Right ventricle myocardium superior (tissue), 1 donor: ENCODE measurements at regions not wholly inside any gene's neighbourhood (a gene's known extent, or its start where the extent isn't known, plus 50 kb on each side); places are given as distances from the start of the nearest gene placed in this dataset.

Experiments
- ATAC-seq: fragments of 200-7000 bp; cut with Tn5 transposase; one replicate; pipeline ENCODE4 v1.9.1; 2020; ENCODE audit warnings: mild to moderate bottlenecking; ENCODE audit not compliant: poor library complexity
- DNase-seq: peaks from one replicate; pipeline ENCODE4 v3.0.0-alpha.2; 2020
- intact Hi-C: fragments of 100-400 bp; cut with DNase I; formaldehyde crosslinking; loops from one replicate; pipeline ENCODE4 v1.11.2; 2022
- donor health status: DM: no; HTN: yes; CAD: no; lungs with severe emphysema.

GRCh38 chr21:32137931-32138330 is 140.9 kb downstream of the MIS18A start:
- intact Hi-C loops = no loop called here
- ATAC-seq (no peak), DNase-seq (no peak)

- ATAC-seq (no peak), DNase-seq (no peak)
- intact Hi-C loops = no loop called here
Measured at GRCh38 chr21:32137266-32137665, 141.6 kb downstream of the MIS18A start.

GRCh38 chr21:32136546-32136945 is 142.3 kb downstream of the MIS18A start:
- DNase-seq = no peak
- intact Hi-C loops = no loop called here
- no peak for ATAC-seq

- no peak for DNase-seq
- ATAC-seq = peak; percentile 25
Measured at GRCh38 chr21:32135401-32136363, 143.2 kb downstream of the MIS18A start.

GRCh38 chr21:32134441-32135130 is 144.3 kb downstream of the MIS18A start:
- ATAC-seq = no peak
- intact Hi-C loops = no loop called here
- DNase-seq = no peak

More at GRCh38 chr21:32135401-32136363, 143.2 kb downstream of the MIS18A start:
- intact Hi-C loops = no loop called here

- ATAC-seq = no peak
- intact Hi-C loops = no loop called here
- DNase-seq = no peak
Measured at GRCh38 chr21:32132881-32133280, 146.0 kb downstream of the MIS18A start.

GRCh38 chr21:32132409-32132808 is 146.4 kb downstream of the MIS18A start:
- intact Hi-C loops = no loop called here
- ATAC-seq = no peak
- DNase-seq = no peak

- no peak for DNase-seq
- intact Hi-C loops = no loop called here
- peak; percentile 92 for ATAC-seq
Measured at GRCh38 chr21:32131960-32132359, 146.9 kb downstream of the MIS18A start.

- DNase-seq (no peak), ATAC-seq (peak; percentile 25)
- intact Hi-C loops = no loop called here
Measured at GRCh38 chr21:32131164-32131563, 147.7 kb downstream of the MIS18A start.

- no peak for DNase-seq
- ATAC-seq = no peak
- intact Hi-C loops = no loop called here
Measured at GRCh38 chr21:32130031-32130891, 148.6 kb downstream of the MIS18A start.

- DNase-seq (no peak), ATAC-seq (no peak)
- intact Hi-C loops = no loop called here
Measured at GRCh38 chr21:32127081-32127480, 151.8 kb downstream of the MIS18A start.

- ATAC-seq (no peak), DNase-seq (no peak)
- intact Hi-C loops = no loop called here
Measured at GRCh38 chr21:32122082-32122481, 156.8 kb downstream of the MIS18A start.

- intact Hi-C loops = no loop called here
- ATAC-seq = no peak
- DNase-seq = no peak
Measured at GRCh38 chr21:32120230-32120629, 158.6 kb downstream of the MIS18A start.

- no peak for ATAC-seq
- intact Hi-C loops = no loop called here
- DNase-seq = no peak
Measured at GRCh38 chr21:32119811-32120210, 159.0 kb downstream of the MIS18A start.

GRCh38 chr21:32119389-32119788 is 159.5 kb downstream of the MIS18A start:
- DNase-seq = no peak
- ATAC-seq = no peak
- intact Hi-C loops = no loop called here

- no peak for ATAC-seq
- intact Hi-C loops = no loop called here
- DNase-seq = no peak
Measured at GRCh38 chr21:32114419-32115035, 164.3 kb downstream of the MIS18A start.

- no peak for DNase-seq
- ATAC-seq = no peak
- intact Hi-C loops = no loop called here
Measured at GRCh38 chr21:32113486-32113885, 165.4 kb downstream of the MIS18A start.

GRCh38 chr21:32112195-32112594 is 166.7 kb downstream of the MIS18A start:
- ATAC-seq (no peak), DNase-seq (no peak)
- intact Hi-C loops = no loop called here

- intact Hi-C loops = no loop called here
- no peak for DNase-seq
- no peak for ATAC-seq
Measured at GRCh38 chr21:32108566-32108965, 170.3 kb downstream of the MIS18A start.
